GM10266 (cell line): ENCODE measurements at regions not wholly inside any gene's neighbourhood (a gene's known extent, or its start where the extent isn't known, plus 50 kb on each side); places are given as distances from the start of the nearest gene placed in this dataset.
"Not testable (repeated sequence)": the region's sequence is repeated elsewhere in the genome, so short reads cannot be mapped to it uniquely, and the experiment has no call there.

Experiments used
- DNase-seq: peaks from one replicate; pipeline ENCODE4 v3.0.0; 2012; ENCODE audit errors: extremely low spot score
- TF ChIP-seq, protein P1 (sequence below): IDR thresholded peaks from 2 replicates; pipeline ENCODE4 v1.5.1; 2012; ENCODE audit warnings: mild to moderate bottlenecking, low read depth; ENCODE audit not compliant: control insufficient read depth, insufficient read depth; ENCODE audit errors: missing control alignments

DNA sequence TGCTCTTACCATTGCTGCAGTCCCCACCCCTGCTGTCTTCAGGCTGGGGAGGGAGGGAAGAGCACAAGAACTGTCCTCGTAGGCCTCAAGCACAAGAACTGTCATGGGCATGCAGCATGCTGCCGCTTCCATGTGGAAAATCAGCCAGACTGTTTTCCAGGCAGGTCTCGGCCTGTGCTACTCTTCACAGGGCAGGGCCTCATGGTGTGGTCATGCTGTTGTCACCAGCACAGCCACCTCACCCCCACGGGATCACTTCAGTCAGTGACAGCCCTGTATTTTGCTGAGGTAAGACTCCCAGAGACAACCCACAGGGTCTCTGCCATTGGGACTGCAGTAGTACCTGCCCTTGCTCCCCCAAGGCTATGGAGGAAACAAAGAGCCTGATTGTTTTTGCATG lies 205.3 kb downstream of the NAP1L3 start:
- TF ChIP-seq, protein P1, sequence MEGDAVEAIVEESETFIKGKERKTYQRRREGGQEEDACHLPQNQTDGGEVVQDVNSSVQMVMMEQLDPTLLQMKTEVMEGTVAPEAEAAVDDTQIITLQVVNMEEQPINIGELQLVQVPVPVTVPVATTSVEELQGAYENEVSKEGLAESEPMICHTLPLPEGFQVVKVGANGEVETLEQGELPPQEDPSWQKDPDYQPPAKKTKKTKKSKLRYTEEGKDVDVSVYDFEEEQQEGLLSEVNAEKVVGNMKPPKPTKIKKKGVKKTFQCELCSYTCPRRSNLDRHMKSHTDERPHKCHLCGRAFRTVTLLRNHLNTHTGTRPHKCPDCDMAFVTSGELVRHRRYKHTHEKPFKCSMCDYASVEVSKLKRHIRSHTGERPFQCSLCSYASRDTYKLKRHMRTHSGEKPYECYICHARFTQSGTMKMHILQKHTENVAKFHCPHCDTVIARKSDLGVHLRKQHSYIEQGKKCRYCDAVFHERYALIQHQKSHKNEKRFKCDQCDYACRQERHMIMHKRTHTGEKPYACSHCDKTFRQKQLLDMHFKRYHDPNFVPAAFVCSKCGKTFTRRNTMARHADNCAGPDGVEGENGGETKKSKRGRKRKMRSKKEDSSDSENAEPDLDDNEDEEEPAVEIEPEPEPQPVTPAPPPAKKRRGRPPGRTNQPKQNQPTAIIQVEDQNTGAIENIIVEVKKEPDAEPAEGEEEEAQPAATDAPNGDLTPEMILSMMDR: no peak
- no peak for DNase-seq

DNA sequence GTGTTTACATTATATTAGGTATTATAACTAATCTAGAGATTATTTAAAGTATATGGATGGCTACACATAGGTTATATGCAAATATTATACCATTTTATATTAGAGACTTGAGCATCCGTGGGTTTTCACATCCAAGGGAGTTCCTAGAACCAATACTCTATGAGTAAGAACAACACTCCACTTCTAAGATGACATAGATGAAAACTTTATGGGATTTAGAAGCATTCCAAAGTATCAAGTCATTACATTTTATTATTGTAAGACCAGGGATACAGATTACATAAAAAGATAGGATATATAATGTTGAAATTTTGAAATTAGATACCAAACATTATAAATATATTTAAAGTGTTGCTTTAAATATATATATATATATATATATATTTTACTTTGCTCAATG lies 207.0 kb downstream of the NAP1L3 start:
- no peak for DNase-seq
- TF ChIP-seq, protein P1: no peak

DNA sequence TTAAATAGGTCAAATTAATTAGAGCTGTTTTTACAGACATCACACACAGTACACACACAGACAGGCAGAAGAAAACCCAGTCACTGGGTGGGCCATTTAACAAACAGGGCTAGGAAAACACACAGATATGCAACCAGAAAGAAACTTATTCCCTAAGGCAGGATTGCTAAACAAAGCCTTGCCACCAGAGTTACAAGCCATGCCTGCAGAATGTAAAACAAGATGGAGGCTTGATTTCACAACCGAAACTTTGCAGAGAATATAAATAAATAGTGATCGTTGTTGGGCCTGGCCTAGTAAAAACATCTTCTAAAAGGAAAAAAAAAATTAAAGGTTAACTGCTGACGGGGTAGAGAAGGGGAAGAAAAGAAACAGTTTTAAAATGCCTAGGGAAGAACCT lies 212.3 kb downstream of the NAP1L3 start:
- TF ChIP-seq, protein P1: no peak
- no peak for DNase-seq

DNA sequence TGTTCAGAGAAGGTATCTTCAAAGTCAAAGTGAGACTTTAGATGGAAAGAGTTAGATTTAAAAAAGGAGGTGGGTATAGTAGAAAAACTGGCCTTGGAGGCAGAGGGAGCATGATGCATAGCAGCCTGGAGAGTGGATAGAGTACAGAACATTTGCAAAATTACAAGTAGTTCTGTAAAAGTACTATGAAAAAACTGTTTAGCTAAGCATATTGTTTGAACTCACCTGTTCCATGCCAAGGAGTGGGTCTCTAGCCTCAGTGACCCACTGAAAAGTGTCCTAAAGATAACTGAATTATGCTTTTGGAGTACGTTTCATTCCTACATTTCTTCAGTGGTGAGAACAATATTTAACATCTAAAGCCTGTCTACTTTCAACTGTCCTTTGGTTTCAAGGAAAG lies 218.9 kb downstream of the NAP1L3 start:
- TF ChIP-seq, protein P1: no peak
- DNase-seq: no peak

DNA sequence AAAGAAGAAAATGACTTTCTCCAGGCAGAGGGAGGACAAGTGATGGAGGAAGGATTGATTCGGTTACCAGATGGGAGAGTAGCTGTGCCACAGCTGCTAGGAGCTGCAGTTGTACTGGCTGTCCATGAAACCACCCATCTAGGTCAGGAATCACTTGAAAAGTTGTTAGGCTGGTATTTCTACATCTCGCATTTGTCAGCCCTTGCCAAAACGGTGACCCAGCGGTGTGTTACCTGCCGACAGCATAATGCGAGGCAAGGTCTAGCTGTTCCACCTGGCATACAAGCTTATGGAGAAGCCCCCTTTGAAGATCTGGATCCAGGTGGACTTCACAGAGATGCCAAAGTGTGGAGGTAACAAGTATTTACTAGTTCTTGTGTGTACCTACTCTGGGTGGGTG lies 238.7 kb downstream of the NAP1L3 start:
- DNase-seq: not testable (repeated sequence)

DNA sequence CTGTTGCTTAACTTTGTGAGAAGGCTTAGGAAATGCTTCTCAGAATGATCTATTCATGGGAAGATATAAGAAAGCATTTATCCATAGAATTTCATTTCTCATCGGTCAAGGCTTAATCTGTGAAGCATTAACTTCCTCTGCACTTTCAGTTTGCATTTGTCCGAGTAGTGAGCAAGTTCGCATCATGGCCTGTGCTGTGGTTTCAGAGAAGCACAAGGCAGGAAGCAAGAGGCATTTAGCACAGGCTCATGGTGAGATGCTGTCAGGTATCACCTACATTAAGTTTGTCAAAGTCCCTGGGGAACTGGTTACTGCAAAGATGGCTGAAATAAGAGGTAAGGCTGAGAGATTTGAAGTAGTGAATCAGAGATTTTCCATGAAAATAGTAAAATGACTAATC lies 244.9 kb downstream of the NAP1L3 start:
- TF ChIP-seq, protein P1: no peak
- no peak for DNase-seq

DNA sequence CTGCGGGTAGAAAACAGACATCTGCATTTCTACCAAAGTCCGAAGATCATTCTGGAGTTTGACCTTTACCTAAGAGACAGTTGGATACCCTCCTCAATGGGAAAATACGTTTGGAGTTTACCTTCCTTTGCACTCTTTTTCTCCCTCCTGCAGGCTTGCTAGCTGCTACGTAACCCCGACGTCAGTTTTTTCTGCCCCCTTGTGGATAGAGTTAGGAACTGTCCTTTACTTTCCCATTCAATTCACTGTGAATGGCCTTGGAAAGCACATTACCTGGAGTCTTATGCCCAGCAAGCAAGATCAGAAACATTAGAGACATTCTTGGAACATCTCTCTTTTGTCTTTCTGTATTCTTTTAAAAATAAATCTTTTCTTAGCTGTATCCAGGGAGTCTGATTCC lies 250.7 kb downstream of the NAP1L3 start:
- no peak for DNase-seq
- TF ChIP-seq, protein P1: peak; percentile 20

DNA sequence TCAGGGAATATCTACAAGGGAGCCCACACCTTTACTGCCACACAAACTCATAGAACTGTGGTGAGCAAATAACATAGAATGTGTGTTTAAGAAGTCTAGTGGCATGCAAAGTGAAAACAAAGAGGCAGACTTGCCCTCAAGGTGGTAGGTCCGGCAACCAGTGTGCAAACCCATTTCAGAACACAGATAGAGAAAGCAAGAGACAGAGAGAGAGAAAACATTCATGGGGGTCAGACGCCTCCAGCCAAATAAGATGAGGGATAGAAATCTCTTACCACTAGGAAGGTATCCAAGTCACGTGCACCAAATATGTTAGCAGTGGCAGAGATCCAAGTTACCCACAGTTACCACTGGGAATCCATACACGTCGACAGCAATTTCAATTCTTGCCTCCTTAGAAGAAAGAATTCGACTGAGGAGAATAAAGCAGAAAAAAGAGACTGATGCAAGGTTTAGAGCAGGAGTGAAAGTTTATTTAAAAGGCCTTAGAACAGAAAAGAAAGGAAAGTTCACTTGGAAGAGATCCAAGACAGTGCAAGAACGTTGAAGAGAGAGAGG lies 252.8 kb downstream of the NAP1L3 start:
- TF ChIP-seq, protein P1: no peak
- no peak for DNase-seq
